GM12875 (cell line): ENCODE measurements at regions not wholly inside any gene's neighbourhood (a gene's known extent, or its start where the extent isn't known, plus 50 kb on each side); places are given as distances from the start of the nearest gene placed in this dataset.

Source experiments
- H3K4me3 ChIP-seq: one replicate; pipeline ENCODE4 v1.5.1; 2011; ENCODE audit warnings: low read depth, low read length, control low read depth
- TF ChIP-seq, protein P1 (sequence below): IDR thresholded peaks from 2 replicates; pipeline ENCODE4 v1.5.1; 2011; ENCODE audit warnings: low read depth, mild to moderate bottlenecking, control low read depth, inconsistent platforms, low read length, moderate library complexity, borderline replicate concordance; ENCODE audit not compliant: insufficient read depth

GRCh38 chr3:118823626-118824025 lies 211.0 kb downstream of the IGSF11 start:
- TF ChIP-seq, protein P1, sequence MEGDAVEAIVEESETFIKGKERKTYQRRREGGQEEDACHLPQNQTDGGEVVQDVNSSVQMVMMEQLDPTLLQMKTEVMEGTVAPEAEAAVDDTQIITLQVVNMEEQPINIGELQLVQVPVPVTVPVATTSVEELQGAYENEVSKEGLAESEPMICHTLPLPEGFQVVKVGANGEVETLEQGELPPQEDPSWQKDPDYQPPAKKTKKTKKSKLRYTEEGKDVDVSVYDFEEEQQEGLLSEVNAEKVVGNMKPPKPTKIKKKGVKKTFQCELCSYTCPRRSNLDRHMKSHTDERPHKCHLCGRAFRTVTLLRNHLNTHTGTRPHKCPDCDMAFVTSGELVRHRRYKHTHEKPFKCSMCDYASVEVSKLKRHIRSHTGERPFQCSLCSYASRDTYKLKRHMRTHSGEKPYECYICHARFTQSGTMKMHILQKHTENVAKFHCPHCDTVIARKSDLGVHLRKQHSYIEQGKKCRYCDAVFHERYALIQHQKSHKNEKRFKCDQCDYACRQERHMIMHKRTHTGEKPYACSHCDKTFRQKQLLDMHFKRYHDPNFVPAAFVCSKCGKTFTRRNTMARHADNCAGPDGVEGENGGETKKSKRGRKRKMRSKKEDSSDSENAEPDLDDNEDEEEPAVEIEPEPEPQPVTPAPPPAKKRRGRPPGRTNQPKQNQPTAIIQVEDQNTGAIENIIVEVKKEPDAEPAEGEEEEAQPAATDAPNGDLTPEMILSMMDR, result no peak
- H3K4me3 ChIP-seq, result no peak overlapping the region

- TF ChIP-seq, protein P1, result no peak
- no peak overlapping the region for H3K4me3 ChIP-seq
Measured at GRCh38 chr3:118827446-118827845, 207.2 kb downstream of the IGSF11 start.

DNA sequence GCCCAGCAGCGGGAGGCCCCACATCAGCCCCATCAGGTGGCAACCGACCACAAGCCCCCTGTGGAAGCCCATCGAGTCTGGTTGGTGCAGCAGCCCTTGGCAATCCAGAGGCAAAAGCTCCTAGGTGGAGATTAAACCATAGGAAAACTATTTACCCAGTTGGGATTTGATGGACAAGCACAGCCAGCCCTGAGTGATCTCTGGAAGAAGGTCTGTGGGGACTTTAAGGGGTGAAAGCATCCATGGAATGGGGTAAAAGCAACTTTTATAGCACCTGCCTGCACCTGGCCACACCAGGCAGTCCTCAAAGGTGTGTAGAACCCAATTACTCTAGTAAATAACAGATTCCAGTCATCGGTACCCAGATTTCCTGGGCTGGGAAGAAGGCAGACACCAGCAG lies 206.3 kb downstream of the IGSF11 start:
- TF ChIP-seq, protein P1, result no peak
- H3K4me3 ChIP-seq, result no peak overlapping the region

- no peak overlapping the region for H3K4me3 ChIP-seq
- TF ChIP-seq, protein P1, result no peak
Measured at GRCh38 chr3:118833075-118833474, 201.6 kb downstream of the IGSF11 start.

GRCh38 chr3:118838871-118839270 lies 195.8 kb downstream of the IGSF11 start:
- no peak overlapping the region for H3K4me3 ChIP-seq
- TF ChIP-seq, protein P1, result no peak

- TF ChIP-seq, protein P1, result no peak
- no peak overlapping the region for H3K4me3 ChIP-seq
Measured at GRCh38 chr3:118842147-118842863, 192.3 kb downstream of the IGSF11 start.

GRCh38 chr3:118846176-118846575 lies 188.5 kb downstream of the IGSF11 start:
- TF ChIP-seq, protein P1, result no peak
- no peak overlapping the region for H3K4me3 ChIP-seq
